HepG2 (cell line): ENCODE measurements at regions not wholly inside any gene's neighbourhood (a gene's known extent, or its start where the extent isn't known, plus 50 kb on each side); places are given as distances from the start of the nearest gene placed in this dataset.

Source experiments
- ATF7 ChIP-seq, 2 experiments: fragments of 450-650 bp in 1 of 2; sonication (generic) in 1 of 2; formaldehyde crosslinking in 1 of 2; IDR thresholded peaks; 2 replicates each; pipeline versions ENCODE4 v1.4.0 to v1.6.1; 2016 to 2020; ENCODE audit warnings: antibody characterized with exemption in 1 of 2, mild to moderate bottlenecking in 1 of 2, missing genetic modification reagents in 1 of 2
- CREBL2 ChIP-seq: sonication (generic); formaldehyde crosslinking; IDR thresholded peaks from 2 replicates; pipeline ENCODE4 v1.8.1; 2023; ENCODE audit warnings: missing genetic modification reagents, mild to moderate bottlenecking, borderline replicate concordance
- EHMT2 ChIP-seq: fragments of 200-600 bp; sonication (generic); IDR thresholded peaks from 2 replicates; pipeline ENCODE4 v1.7.0; 2017; ENCODE audit warnings: antibody characterized with exemption, low read depth, low read length, borderline replicate concordance
- FOSL2 ChIP-seq: sonication (generic); formaldehyde crosslinking; IDR thresholded peaks from 2 replicates; pipeline ENCODE4 v1.4.0; 2020; ENCODE audit warnings: missing genetic modification reagents
- GATAD1 ChIP-seq: IDR thresholded peaks from 2 replicates; pipeline ENCODE4 v1.6.1; 2016; ENCODE audit warnings: missing genetic modification reagents, missing compliant biosample characterization
- KAT8 ChIP-seq: IDR thresholded peaks from 2 replicates; pipeline ENCODE4 v1.6.1; 2016; ENCODE audit warnings: missing genetic modification reagents, missing compliant biosample characterization
- MAFG ChIP-seq: sonication (generic); formaldehyde crosslinking; IDR thresholded peaks from 2 replicates; pipeline ENCODE4 v1.5.1; 2020; ENCODE audit warnings: mild to moderate bottlenecking, missing genetic modification reagents
- MEF2D ChIP-seq: sonication (generic); formaldehyde crosslinking; IDR thresholded peaks from 2 replicates; pipeline ENCODE4 v1.5.1; 2020; ENCODE audit warnings: mild to moderate bottlenecking, missing genetic modification reagents
- MLX ChIP-seq: IDR thresholded peaks from 2 replicates; pipeline ENCODE4 v1.6.1; 2016
- MXD1 ChIP-seq: sonication (generic); formaldehyde crosslinking; IDR thresholded peaks from 2 replicates; pipeline ENCODE4 v1.4.0; 2020; ENCODE audit warnings: mild to moderate bottlenecking, missing genetic modification reagents
- NCOA2 ChIP-seq: sonication (generic); formaldehyde crosslinking; IDR thresholded peaks from 2 replicates; pipeline ENCODE4 v1.8.0; 2022; ENCODE audit warnings: inconsistent platforms
- NFE2L2 ChIP-seq: fragments of 150-350 bp; IDR thresholded peaks from 2 replicates; pipeline ENCODE4 v1.6.1; 2014; ENCODE audit warnings: low read length
- POGZ ChIP-seq: sonication (generic); formaldehyde crosslinking; IDR thresholded peaks from 2 replicates; pipeline ENCODE4 v1.4.0; 2020; ENCODE audit warnings: mild to moderate bottlenecking, missing genetic modification reagents
- RERE ChIP-seq: IDR thresholded peaks from 2 replicates; pipeline ENCODE4 v1.6.1; 2016; ENCODE audit warnings: low read depth, missing genetic modification reagents, missing compliant biosample characterization
- SNAPC2 ChIP-seq: sonication (generic); formaldehyde crosslinking; IDR thresholded peaks from 2 replicates; pipeline ENCODE4 v1.8.1; 2022; ENCODE audit warnings: mild to moderate bottlenecking, missing genetic modification reagents
- SSRP1 ChIP-seq: IDR thresholded peaks from 2 replicates; pipeline ENCODE4 v1.6.1; 2016; ENCODE audit warnings: control low read depth
- U2AF2 ChIP-seq: fragments of 200-400 bp; formaldehyde crosslinking; IDR thresholded peaks from 2 replicates; pipeline ENCODE4 v1.6.1; 2017; ENCODE audit warnings: low read depth, mild to moderate bottlenecking, low read length
- YY1 ChIP-seq: IDR thresholded peaks from 2 replicates; pipeline ENCODE4 v1.6.1; 2011; ENCODE audit warnings: low read length, low read depth, moderate library complexity, mild to moderate bottlenecking; ENCODE audit not compliant: insufficient read depth, insufficient replicate concordance
- ZBTB38 ChIP-seq: sonication (generic); formaldehyde crosslinking; IDR thresholded peaks from 2 replicates; pipeline ENCODE4 v1.5.1; 2020; ENCODE audit warnings: mild to moderate bottlenecking, missing genetic modification reagents
- ZNF761 ChIP-seq: sonication (generic); formaldehyde crosslinking; conservative IDR thresholded peaks from 2 replicates; pipeline ENCODE4 v1.4.0; 2020; ENCODE audit warnings: mild to moderate bottlenecking, missing genetic modification reagents
- TF ChIP-seq, protein P1 (sequence below): IDR thresholded peaks from 2 replicates; pipeline ENCODE4 v1.6.1; 2016; ENCODE audit warnings: missing compliant biosample characterization, missing genetic modification reagents, borderline replicate concordance
- TF ChIP-seq, protein P2 (sequence below): sonication (generic); formaldehyde crosslinking; IDR thresholded peaks from 2 replicates; pipeline ENCODE4 v1.5.1; 2020; ENCODE audit warnings: missing genetic modification reagents, mild to moderate bottlenecking, borderline replicate concordance

DNA sequence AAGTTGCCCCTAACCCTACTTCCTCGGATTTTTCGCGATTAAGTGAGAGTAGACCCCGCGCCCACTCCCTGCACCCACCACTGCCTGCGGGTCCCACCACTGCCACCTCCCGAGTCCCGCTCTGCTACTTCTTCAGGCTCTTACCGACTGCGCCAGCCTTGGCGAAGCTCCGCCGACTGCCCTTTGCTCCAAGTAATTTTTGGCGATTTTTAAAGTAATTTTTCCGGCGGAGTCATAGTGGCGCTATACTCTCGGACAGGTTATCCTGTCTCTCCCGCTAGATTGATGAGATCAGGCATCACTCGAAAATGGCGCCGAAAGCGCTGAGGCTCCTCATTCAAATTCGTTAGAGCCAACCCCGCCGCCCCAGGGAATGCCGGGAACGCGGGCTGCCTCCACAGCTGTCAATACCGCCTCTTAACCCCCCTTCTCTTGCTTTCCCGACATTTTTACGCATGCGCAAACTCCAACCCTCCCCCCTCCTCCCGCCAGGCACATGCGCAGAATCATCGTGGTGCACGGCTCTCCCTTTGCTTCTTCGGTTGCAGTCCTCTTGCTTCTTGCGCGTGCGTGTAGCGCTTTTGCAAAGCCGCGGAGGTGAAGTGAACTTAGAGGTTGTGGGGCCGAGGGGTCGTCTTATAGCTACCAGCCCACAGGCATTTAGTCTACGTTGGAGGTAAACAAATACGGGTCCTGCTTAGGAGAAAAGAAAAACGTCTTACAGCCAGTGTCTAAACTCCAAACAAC, 66.6 kb downstream of the KCNRG start (continued):
- TF ChIP-seq EHMT2 (no peak), ZBTB38 (0 out of 2 replicates have a peak, but pooled peaks have one; percentile 40), ZNF761 (CRISPR knock-in tag) (no peak; the same call in 1 of the 2 replicates), MAFG (CRISPR knock-in tag) (no peak), FOSL2 (CRISPR knock-in tag) (peak; percentile 29; the same call in 1 of the 2 replicates), YY1 (peak; percentile 89), MXD1 (0 out of 2 replicates have a peak, but pooled peaks have one; percentile 45), SSRP1 (CRISPR knock-in tag) (no peak), U2AF2 (no peak), ATF7 (IDR thresholded peaks at IDR 0.05) (no peak), ATF7 (CRISPR knock-in tag; IDR thresholded peaks at IDR 0.05) (no peak), MEF2D (peak; percentile 35; the same call in 1 of the 2 replicates), GATAD1 (CRISPR knock-in tag) (peak; percentile 74), RERE (CRISPR knock-in tag) (no peak), MLX (CRISPR knock-in tag) (no peak; the same call in 1 of the 2 replicates), KAT8 (peak; percentile 30), NFE2L2 (no peak), NCOA2 (peak; percentile 38; the same call in 1 of the 2 replicates), POGZ (CRISPR knock-in tag) (no peak; the same call in 1 of the 2 replicates), SNAPC2 (CRISPR knock-in tag) (peak; percentile 98), CREBL2 (CRISPR knock-in tag) (no peak)
- TF ChIP-seq, protein P1, sequence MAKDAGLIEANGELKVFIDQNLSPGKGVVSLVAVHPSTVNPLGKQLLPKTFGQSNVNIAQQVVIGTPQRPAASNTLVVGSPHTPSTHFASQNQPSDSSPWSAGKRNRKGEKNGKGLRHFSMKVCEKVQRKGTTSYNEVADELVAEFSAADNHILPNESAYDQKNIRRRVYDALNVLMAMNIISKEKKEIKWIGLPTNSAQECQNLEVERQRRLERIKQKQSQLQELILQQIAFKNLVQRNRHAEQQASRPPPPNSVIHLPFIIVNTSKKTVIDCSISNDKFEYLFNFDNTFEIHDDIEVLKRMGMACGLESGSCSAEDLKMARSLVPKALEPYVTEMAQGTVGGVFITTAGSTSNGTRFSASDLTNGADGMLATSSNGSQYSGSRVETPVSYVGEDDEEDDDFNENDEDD (CRISPR knock-in tag) = peak; percentile 97
- TF ChIP-seq, protein P2, sequence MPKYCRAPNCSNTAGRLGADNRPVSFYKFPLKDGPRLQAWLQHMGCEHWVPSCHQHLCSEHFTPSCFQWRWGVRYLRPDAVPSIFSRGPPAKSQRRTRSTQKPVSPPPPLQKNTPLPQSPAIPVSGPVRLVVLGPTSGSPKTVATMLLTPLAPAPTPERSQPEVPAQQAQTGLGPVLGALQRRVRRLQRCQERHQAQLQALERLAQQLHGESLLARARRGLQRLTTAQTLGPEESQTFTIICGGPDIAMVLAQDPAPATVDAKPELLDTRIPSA (CRISPR knock-in tag) = 0 out of 2 replicates have a peak, but pooled peaks have one; percentile 43
